SU-DHL-6 (cell line): ENCODE measurements at regions not wholly inside any gene's neighbourhood (a gene's known extent, or its start where the extent isn't known, plus 50 kb on each side); places are given as distances from the start of the nearest gene placed in this dataset.

Experiments
- H2AFZ ChIP-seq: fragments of 200-600 bp; sonication (generic); 2 replicates; pipeline ENCODE4 v1.6.1; 2014; ENCODE audit warnings: low read depth, mild to moderate bottlenecking, moderate library complexity, mixed read lengths, antibody characterized with exemption, low read length; ENCODE audit not compliant: severe bottlenecking
- H3F3A ChIP-seq: fragments of 200-600 bp; shearing (Covaris generic); 2 replicates; pipeline ENCODE4 v1.6.0; 2016; ENCODE audit warnings: antibody characterized with exemption, mild to moderate bottlenecking; ENCODE audit not compliant: insufficient read depth
- H3K27ac ChIP-seq: fragments of 200-600 bp; sonication (generic); 2 replicates; pipeline ENCODE4 v1.5.1; 2016; ENCODE audit warnings: low read depth, mild to moderate bottlenecking, low read length, moderate library complexity, mixed read lengths
- H3K27me3 ChIP-seq: fragments of 200-600 bp; sonication (generic), shearing (Covaris generic); 2 replicates; pipeline ENCODE4 v1.6.0; 2014; ENCODE audit warnings: mild to moderate bottlenecking, low read length
- H3K36me3 ChIP-seq: fragments of 200-600 bp; sonication (generic); 2 replicates; pipeline ENCODE4 v1.6.1; 2014; ENCODE audit warnings: mild to moderate bottlenecking, low read length, mixed read lengths
- H3K4me2 ChIP-seq: fragments of 300-600, 200-600 bp; shearing (Covaris generic), sonication (generic); 2 replicates; pipeline ENCODE4 v1.6.0; 2014; ENCODE audit warnings: low read length, low read depth, mild to moderate bottlenecking; ENCODE audit not compliant: poor library complexity, severe bottlenecking
- H3K4me3 ChIP-seq: fragments of 200-600 bp; sonication (generic); 2 replicates; pipeline ENCODE4 v1.5.1; 2014; ENCODE audit warnings: antibody characterized with exemption, low read length, mild to moderate bottlenecking, mixed read lengths; ENCODE audit not compliant: insufficient read depth, poor library complexity, severe bottlenecking
- H3K79me2 ChIP-seq: fragments of 200-600 bp; sonication (generic); 2 replicates; pipeline ENCODE4 v1.6.1; 2014; ENCODE audit warnings: mild to moderate bottlenecking, low read length, moderate library complexity; ENCODE audit not compliant: insufficient read depth
- H3K9ac ChIP-seq: fragments of 200-600 bp; sonication (generic); 2 replicates; pipeline ENCODE4 v1.7.0; 2014; ENCODE audit warnings: mild to moderate bottlenecking, low read length
- H3K9me2 ChIP-seq: fragments of 200-600 bp; sonication (generic); replicated peaks from 2 replicates; pipeline ENCODE4 v1.6.1; 2014; ENCODE audit warnings: low read length; ENCODE audit not compliant: insufficient read depth
- H3K9me3 ChIP-seq: fragments of 200-600 bp; sonication (generic); 2 replicates; pipeline ENCODE4 v1.6.1; 2014; ENCODE audit warnings: low read length, mixed read lengths; ENCODE audit not compliant: insufficient read depth
- H4K20me1 ChIP-seq: fragments of 200-600 bp; sonication (generic); 2 replicates; pipeline ENCODE4 v1.6.1; 2014; ENCODE audit warnings: low read depth, mild to moderate bottlenecking, antibody characterized with exemption, low read length, moderate library complexity, mixed read lengths
- CTCF ChIP-seq: fragments of 200-600 bp; sonication (generic); IDR thresholded peaks from one replicate; pipeline ENCODE4 v1.5.1; 2017; ENCODE audit warnings: antibody characterized with exemption, mild to moderate bottlenecking, low read length, moderate library complexity; ENCODE audit not compliant: insufficient read depth, poor library complexity, severe bottlenecking
- EZH2phosphoT487 ChIP-seq: fragments of 200-600 bp; sonication (generic), shearing (Covaris generic); conservative IDR thresholded peaks from 2 replicates; pipeline ENCODE4 v1.6.1; 2018; ENCODE audit warnings: mild to moderate bottlenecking, antibody characterized with exemption, low read length, moderate library complexity, mixed read lengths

GRCh38 chr5:154683101-154683880 is 71.9 kb upstream of the LARP1 start:
- Histone ChIP-seq H3K4me2 (peak overlapping the region; percentile 76), H2AFZ (peak overlapping the region; percentile 90), H3K79me2 (peaks cover 42% of the 10 kb centered on the region), H3K9me3 (peaks cover 6% of the 10 kb centered on the region; the same call in 1 of the 2 replicates), H3K4me3 (peak overlapping the region; percentile 72), H3K27me3 (no peaks in the 10 kb centered on the region), H4K20me1 (no peaks in the 10 kb centered on the region), H3K9ac (peak overlapping the region; percentile 68), H3K27ac (peak overlapping the region; percentile 85), H3F3A (peaks cover 6% of the 10 kb centered on the region), H3K36me3 (no peaks in the 10 kb centered on the region), H3K9me2 (no peaks in the 10 kb centered on the region)
- TF ChIP-seq EZH2phosphoT487 (no peak), CTCF (no peak)

- no peaks in the 10 kb centered on the region for H3K27me3 ChIP-seq
- H3F3A ChIP-seq = peaks cover 6% of the 10 kb centered on the region
- no peak overlapping the region for H2AFZ ChIP-seq
- H3K79me2 ChIP-seq = peaks cover 14% of the 10 kb centered on the region
- H3K9ac ChIP-seq = no peak overlapping the region
- no peak overlapping the region for H3K4me3 ChIP-seq
- no peaks in the 10 kb centered on the region for H3K9me3 ChIP-seq
- no peak overlapping the region for H3K4me2 ChIP-seq
- H3K36me3 ChIP-seq = no peaks in the 10 kb centered on the region
- no peaks in the 10 kb centered on the region for H3K9me2 ChIP-seq
- no peak for TF ChIP-seq EZH2phosphoT487
- TF ChIP-seq CTCF = no peak
- no peaks in the 10 kb centered on the region for H4K20me1 ChIP-seq
- H3K27ac ChIP-seq = no peak overlapping the region
Observed at GRCh38 chr5:154679501-154679900, 75.7 kb upstream of the LARP1 start.

- no peaks in the 10 kb centered on the region for H4K20me1 ChIP-seq
- TF ChIP-seq CTCF = no peak
- no peak for TF ChIP-seq EZH2phosphoT487
- peaks cover 6% of the 10 kb centered on the region for H3F3A ChIP-seq
- no peaks in the 10 kb centered on the region for H3K9me3 ChIP-seq
- no peak overlapping the region for H3K9ac ChIP-seq
- H3K4me3 ChIP-seq = no peak overlapping the region
- no peak overlapping the region for H2AFZ ChIP-seq
- no peak overlapping the region for H3K27ac ChIP-seq
- H3K79me2 ChIP-seq = no peaks in the 10 kb centered on the region
- no peaks in the 10 kb centered on the region for H3K27me3 ChIP-seq
- no peaks in the 10 kb centered on the region for H3K9me2 ChIP-seq
- H3K36me3 ChIP-seq = no peaks in the 10 kb centered on the region
- H3K4me2 ChIP-seq = no peak overlapping the region
Observed at GRCh38 chr5:154677921-154678320, 77.3 kb upstream of the LARP1 start.
